ENCODE measurements at regions not wholly inside any gene's neighbourhood (a gene's known extent, or its start where the extent isn't known, plus 50 kb on each side); places are given as distances from the start of the nearest gene placed in this dataset.

DNA sequence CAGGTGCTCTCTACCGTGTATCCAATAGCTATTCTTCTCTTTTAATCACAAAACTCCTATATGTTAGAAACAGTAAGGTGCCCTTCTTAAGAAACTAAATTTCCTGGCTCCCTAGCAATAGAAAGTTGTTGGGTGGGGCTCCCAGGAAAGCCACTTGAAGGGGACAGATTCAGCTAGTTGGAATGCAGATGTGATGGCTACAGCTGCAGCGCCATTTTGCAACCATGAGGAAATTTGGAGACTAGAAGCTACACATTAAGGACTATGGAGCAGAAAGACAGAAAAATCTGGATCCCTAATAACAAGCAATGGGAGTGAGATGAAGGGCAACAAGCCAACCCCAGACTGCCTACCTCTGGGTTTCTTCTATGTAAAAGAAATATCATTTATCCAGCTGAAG is 108.8 kb upstream of the AFDN start:
- no peak overlapping the region for H3K9ac ChIP-seq (ENCODE audit: low read depth, low read length)
- H3K4me1 ChIP-seq (ENCODE audit: control insufficient read depth, insufficient read depth, low read length), result no peaks in the 10 kb centered on the region
- no peak overlapping the region for H3K4me2 ChIP-seq (ENCODE audit: low read length)
- peaks cover 4% of the 10 kb centered on the region for H3K9me3 ChIP-seq (replicated peaks; ENCODE audit: low read length)
- H3K27me3 ChIP-seq (ENCODE audit: control insufficient read depth, insufficient read depth, low read length), result no peaks in the 10 kb centered on the region
- no peaks in the 10 kb centered on the region for H3K36me3 ChIP-seq (ENCODE audit: insufficient read depth, low read length)
- H3K4me3 ChIP-seq (ENCODE audit: low read length), result no peak overlapping the region

DNA sequence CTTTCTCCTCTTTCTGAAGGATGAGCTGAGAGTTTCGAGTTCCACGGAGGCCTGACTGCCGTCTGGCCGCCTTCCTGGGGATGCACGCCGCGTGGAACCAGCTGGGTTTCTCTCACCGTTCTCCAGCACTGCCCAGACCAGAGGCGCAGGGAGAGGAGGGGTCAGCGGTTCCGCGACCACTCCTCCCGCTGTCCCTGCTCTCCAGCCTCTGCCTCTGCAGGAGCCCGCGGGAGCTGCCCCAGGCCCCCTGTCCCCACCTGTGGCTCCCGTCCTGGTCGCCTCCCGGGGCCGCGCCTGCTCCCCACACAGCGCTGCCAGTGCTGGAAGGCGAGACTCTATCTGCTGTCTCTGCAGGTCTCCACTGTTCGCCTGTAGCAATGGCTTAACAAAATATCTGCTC is 106.8 kb upstream of the AFDN start:
- Histone ChIP-seq H3K4me3 (ENCODE audit: low read length) (no peak overlapping the region), H3K9ac (ENCODE audit: low read depth, low read length) (no peak overlapping the region), H3K36me3 (ENCODE audit: insufficient read depth, low read length) (no peaks in the 10 kb centered on the region), H3K4me1 (ENCODE audit: control insufficient read depth, insufficient read depth, low read length) (no peaks in the 10 kb centered on the region), H3K9me3 (replicated peaks; ENCODE audit: low read length) (peaks cover 4% of the 10 kb centered on the region), H3K4me2 (ENCODE audit: low read length) (no peak overlapping the region), H3K27me3 (ENCODE audit: control insufficient read depth, insufficient read depth, low read length) (no peaks in the 10 kb centered on the region)

DNA sequence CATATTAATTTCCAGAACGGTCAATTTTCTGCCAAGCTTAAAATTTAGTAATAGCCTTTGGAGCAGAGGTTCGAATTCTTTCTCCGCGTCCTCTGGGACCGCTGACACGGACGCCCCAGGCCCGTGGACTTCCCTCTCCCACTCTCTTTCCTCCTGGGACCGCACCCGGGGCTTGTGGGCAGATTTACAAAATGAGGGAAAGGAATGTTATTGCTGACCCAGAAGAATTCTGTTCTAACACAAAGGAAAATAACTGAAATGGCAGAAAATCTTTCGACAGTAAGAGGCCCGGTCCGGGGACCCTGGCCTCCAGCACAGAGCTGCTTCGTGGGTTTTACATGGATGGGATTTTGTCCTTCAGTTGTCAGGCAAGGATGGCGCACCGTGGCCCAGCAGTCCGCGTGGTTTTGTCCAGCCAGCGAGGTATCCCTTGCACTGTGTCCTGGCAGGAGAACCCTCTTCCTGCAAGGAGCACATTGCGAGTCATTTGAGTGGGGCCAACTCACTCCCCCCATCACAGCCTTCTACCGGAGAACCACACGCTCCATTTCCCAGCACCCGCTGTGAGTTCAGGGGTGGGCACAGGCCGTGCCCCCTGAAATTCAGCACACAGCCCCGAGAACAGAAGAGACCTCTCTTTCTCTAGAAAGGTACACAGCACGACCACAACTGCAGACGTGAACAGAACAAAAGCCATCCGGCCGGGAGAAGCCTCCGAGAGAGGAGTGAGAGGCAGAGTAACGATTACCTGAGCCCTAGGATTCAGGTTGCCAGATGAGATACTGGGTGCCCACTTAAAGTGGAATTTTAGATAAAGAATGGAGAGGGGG is 106.0 kb upstream of the AFDN start:
- H3K27me3 ChIP-seq (ENCODE audit: control insufficient read depth, insufficient read depth, low read length), result no peaks in the 10 kb centered on the region
- no peaks in the 10 kb centered on the region for H3K36me3 ChIP-seq (ENCODE audit: insufficient read depth, low read length)
- no peak overlapping the region for H3K4me3 ChIP-seq (ENCODE audit: low read length)
- no peak overlapping the region for H3K4me2 ChIP-seq (ENCODE audit: low read length)
- H3K4me1 ChIP-seq (ENCODE audit: control insufficient read depth, insufficient read depth, low read length), result no peaks in the 10 kb centered on the region
- no peak overlapping the region for H3K9ac ChIP-seq (ENCODE audit: low read depth, low read length)
- H3K9me3 ChIP-seq (replicated peaks; ENCODE audit: low read length), result peaks cover 4% of the 10 kb centered on the region

DNA sequence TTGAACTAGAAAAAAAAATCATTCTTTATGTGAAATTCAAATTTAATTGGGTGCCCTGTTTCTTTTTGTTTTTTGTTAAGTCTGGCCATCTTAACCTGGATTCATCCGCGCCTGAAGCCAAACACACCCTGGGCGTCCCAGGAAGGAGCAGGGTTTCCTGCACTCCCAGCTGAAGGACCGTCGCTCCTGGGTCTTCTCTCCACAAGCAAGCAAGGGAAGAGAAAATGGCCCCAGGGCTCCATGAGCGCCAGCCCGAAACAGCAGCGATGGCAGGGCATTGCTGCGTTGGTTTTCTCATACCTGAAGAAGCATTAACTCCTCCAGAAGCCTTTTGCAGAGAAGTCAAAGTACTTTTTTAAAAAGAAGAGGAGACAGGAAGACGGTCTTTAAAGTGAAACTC is 105.4 kb upstream of the AFDN start:
- H3K4me2 ChIP-seq (ENCODE audit: low read length), result no peak overlapping the region
- H3K36me3 ChIP-seq (ENCODE audit: insufficient read depth, low read length), result no peaks in the 10 kb centered on the region
- no peak overlapping the region for H3K9ac ChIP-seq (ENCODE audit: low read depth, low read length)
- no peaks in the 10 kb centered on the region for H3K4me1 ChIP-seq (ENCODE audit: control insufficient read depth, insufficient read depth, low read length)
- no peak overlapping the region for H3K4me3 ChIP-seq (ENCODE audit: low read length)
- H3K9me3 ChIP-seq (replicated peaks; ENCODE audit: low read length), result peaks cover 4% of the 10 kb centered on the region
- no peaks in the 10 kb centered on the region for H3K27me3 ChIP-seq (ENCODE audit: control insufficient read depth, insufficient read depth, low read length)

DNA sequence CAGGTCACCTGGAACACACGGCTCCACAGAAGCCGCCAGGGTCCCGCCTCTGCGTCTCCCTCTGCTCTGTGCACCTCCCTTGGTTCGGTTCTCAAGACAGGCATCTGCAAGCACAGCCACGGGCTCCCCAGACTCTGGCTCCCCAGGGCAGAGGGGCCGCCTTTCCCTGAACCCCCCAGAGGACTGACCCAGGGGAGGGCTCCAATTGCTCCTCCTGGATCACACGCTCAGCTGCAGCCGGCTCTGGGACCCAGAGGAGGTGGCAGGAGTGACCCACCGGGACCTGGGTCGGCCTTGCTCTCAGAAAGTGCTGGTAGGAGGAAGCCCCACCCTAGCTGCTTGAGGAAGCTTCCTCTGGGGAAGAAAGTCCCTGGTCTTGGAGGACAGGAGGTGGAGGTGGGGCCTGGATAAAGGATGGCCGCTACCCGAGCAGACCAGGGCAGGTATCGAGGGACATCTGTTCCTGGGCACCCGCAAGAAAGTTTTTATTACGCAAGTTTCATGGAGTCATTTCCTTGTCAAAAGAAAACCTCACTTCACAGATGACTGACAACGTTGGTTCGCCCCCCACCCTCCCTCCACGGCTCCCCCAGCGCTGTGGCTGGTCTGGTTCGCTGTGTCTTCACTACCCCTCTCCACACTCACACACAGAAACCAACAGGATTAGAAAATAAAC is 103.9 kb upstream of the AFDN start:
- H3K4me1 ChIP-seq (ENCODE audit: control insufficient read depth, insufficient read depth, low read length), result no peaks in the 10 kb centered on the region
- no peaks in the 10 kb centered on the region for H3K27me3 ChIP-seq (ENCODE audit: control insufficient read depth, insufficient read depth, low read length)
- no peak overlapping the region for H3K4me3 ChIP-seq (ENCODE audit: low read length)
- no peak overlapping the region for H3K4me2 ChIP-seq (ENCODE audit: low read length)
- no peaks in the 10 kb centered on the region for H3K36me3 ChIP-seq (ENCODE audit: insufficient read depth, low read length)
- no peak overlapping the region for H3K9ac ChIP-seq (ENCODE audit: low read depth, low read length)
- H3K9me3 ChIP-seq (replicated peaks; ENCODE audit: low read length), result peaks cover 4% of the 10 kb centered on the region

DNA sequence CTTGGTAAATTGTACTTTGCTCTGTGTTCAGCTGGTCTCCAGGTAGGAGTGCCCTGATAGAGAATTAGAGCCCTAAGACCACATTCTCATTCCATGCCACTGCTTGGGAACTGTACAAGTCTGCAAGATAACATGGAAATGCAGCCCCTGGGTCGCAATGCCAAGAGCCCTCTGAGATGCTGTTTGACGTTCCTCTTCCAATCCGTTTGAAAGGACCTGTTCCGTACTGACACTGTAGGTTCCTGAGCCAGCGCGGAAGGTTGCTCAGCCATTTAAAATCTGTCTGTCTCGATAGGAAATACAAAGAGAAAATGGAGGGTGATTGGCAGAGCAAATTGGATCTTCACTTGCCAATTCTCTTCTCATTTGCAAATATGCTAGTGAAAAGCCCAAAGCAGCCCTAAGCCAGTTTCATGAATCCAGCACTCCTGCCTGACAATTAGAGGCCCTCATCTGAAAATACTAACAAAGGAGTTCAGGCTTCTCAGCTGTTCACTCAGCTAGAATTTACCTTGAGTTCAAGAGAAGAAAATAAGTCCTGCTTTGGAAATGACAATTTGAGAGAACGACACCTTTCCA is 100.6 kb upstream of the AFDN start:
- Histone ChIP-seq H3K36me3 (ENCODE audit: insufficient read depth, low read length) (no peaks in the 10 kb centered on the region), H3K27me3 (ENCODE audit: control insufficient read depth, insufficient read depth, low read length) (no peaks in the 10 kb centered on the region), H3K9ac (ENCODE audit: low read depth, low read length) (no peak overlapping the region), H3K4me3 (ENCODE audit: low read length) (no peak overlapping the region), H3K9me3 (replicated peaks; ENCODE audit: low read length) (peaks cover 6% of the 10 kb centered on the region), H3K4me2 (ENCODE audit: low read length) (no peak overlapping the region), H3K4me1 (ENCODE audit: control insufficient read depth, insufficient read depth, low read length) (no peaks in the 10 kb centered on the region)

DNA sequence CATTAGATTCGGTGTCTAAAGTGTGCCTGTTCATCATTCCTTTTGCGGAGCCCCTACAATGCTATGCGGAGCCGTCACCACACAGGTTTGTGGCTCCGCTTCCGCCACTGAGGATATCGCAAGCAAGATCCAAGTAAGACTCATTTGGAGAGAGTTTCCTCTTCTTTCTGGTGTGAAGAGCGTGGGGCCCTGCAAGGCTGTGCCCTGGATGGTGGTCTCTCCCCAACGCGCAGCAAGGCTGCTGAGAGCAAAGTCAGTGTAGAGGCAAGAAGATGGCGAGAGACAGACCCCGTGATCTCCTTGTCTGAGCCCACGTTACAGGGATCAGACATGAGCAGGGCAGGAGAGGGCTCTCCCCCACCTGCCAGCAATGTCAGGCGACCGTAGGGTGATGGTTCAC is 96.3 kb upstream of the AFDN start:
- Histone ChIP-seq H3K4me1 (ENCODE audit: control insufficient read depth, insufficient read depth, low read length) (no peaks in the 10 kb centered on the region), H3K4me3 (ENCODE audit: low read length) (no peak overlapping the region), H3K27me3 (ENCODE audit: control insufficient read depth, insufficient read depth, low read length) (no peaks in the 10 kb centered on the region), H3K9ac (ENCODE audit: low read depth, low read length) (no peak overlapping the region), H3K4me2 (ENCODE audit: low read length) (no peak overlapping the region), H3K9me3 (replicated peaks; ENCODE audit: low read length) (peaks cover 4% of the 10 kb centered on the region), H3K36me3 (ENCODE audit: insufficient read depth, low read length) (no peaks in the 10 kb centered on the region)

DNA sequence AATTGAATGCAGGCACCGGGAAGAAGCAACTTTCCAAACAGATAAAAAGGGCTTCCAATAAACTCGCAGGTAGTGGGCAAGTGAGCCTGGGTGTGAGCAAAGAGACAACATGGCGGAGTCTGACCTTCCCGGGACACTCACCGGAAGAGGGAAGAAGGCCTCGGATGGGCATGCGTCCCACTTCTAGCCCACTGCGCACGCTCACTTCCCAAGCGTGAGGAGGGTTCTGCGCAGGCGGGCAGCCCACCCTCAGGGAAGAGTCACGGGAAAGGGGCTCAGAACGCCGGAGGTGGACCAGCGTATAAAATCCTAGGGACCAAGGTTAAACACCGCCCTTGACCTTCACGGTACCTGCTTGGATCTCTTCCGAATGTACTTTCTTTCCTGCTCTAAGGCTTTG is 95.5 kb upstream of the AFDN start:
- peaks cover 4% of the 10 kb centered on the region for H3K9me3 ChIP-seq (replicated peaks; ENCODE audit: low read length)

DNA sequence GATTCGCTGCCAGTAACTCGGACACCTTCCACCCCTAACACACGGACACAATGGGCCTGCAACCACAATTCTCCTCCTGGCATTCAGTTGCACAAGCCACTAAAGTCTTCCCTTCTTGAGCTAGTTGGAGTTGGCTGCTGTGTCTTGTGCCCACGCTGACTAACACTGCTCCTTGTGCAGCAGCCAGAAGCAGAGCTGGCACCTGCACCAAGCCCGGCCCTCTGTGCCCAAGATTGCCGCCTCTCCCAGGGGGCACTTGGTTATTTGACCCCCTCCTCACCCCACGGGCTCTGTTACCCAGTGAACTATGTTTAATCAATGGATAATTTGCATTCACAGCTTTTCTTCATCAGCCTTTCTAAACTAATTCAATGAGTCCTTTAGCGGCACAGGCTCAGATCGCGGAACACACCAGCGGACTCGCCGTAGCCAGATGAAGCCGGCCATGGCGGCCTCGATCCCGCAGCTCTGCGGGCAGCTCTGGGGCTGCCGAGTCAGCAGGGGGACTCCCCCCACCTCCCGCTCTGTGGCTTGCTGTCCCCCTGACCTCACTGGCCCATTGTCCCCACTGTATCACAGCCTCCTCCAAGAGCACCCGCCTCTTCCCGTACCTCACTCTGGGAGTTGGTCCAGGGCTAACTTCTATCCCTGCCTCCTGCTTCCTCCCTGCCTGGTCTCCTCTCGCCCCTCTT is 94.8 kb upstream of the AFDN start:
- no peaks in the 10 kb centered on the region for H3K4me1 ChIP-seq (ENCODE audit: control insufficient read depth, insufficient read depth, low read length)
- no peak overlapping the region for H3K4me3 ChIP-seq (ENCODE audit: low read length)
- no peak overlapping the region for H3K9ac ChIP-seq (ENCODE audit: low read depth, low read length)
- no peaks in the 10 kb centered on the region for H3K36me3 ChIP-seq (ENCODE audit: insufficient read depth, low read length)
- H3K9me3 ChIP-seq (replicated peaks; ENCODE audit: low read length), result peaks cover 4% of the 10 kb centered on the region
- H3K27me3 ChIP-seq (ENCODE audit: control insufficient read depth, insufficient read depth, low read length), result no peaks in the 10 kb centered on the region
- H3K4me2 ChIP-seq (ENCODE audit: low read length), result no peak overlapping the region

More for the DNA sequence above, 95.5 kb upstream of the AFDN start:
- Histone ChIP-seq H3K36me3 (ENCODE audit: insufficient read depth, low read length) (no peaks in the 10 kb centered on the region), H3K4me3 (ENCODE audit: low read length) (no peak overlapping the region), H3K4me2 (ENCODE audit: low read length) (no peak overlapping the region), H3K9ac (ENCODE audit: low read depth, low read length) (no peak overlapping the region), H3K27me3 (ENCODE audit: control insufficient read depth, insufficient read depth, low read length) (no peaks in the 10 kb centered on the region), H3K4me1 (ENCODE audit: control insufficient read depth, insufficient read depth, low read length) (no peaks in the 10 kb centered on the region)

DNA sequence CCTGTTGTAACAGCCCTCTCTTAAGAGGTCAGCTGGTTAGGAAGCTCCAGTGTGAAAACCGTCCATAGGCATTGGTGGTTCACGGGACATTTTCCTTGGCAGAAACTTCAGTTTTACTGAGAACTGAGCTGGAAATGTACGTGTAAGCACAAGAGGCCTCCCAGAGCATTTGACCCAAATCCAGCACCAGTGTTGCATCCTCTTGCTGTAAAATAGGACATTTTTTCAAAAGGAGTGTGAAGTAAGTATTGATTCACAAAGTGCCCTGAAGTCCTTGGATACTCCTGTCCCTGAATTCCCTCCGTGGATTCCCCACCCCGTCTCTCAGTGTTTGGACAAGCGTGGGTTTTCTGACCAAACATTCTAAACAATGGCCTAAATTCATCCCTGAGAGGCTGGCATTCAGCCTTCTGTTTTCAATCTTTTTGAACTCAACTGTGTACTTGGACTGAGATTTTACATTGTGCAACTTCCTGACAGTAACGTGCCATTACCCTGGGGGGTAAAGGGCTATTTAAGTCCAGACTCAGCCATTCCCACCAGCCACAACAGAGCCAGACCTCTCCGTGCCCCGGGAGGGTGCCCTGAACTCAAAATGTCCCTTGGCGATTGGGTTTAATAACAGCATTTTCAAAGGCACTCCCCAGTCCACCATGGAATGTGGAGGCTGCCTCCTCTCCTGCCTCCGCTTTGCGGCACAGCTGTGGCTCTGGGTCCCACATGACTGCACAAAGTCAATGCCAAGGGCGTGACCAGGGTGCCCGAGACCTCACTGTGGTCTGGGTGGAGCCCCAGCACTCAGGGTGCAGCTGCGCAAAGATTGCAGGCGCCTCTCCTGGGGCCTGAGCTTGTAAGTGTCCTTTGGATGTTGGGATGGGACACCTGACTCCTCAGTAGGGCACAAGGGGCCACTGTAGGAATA is 92.7 kb upstream of the AFDN start:
- peaks cover 10% of the 10 kb centered on the region for H3K9me3 ChIP-seq (replicated peaks; ENCODE audit: low read length)
- no peak overlapping the region for H3K9ac ChIP-seq (ENCODE audit: low read depth, low read length)
- no peaks in the 10 kb centered on the region for H3K36me3 ChIP-seq (ENCODE audit: insufficient read depth, low read length)
- H3K4me1 ChIP-seq (ENCODE audit: control insufficient read depth, insufficient read depth, low read length), result no peaks in the 10 kb centered on the region
- no peak overlapping the region for H3K4me3 ChIP-seq (ENCODE audit: low read length)
- no peaks in the 10 kb centered on the region for H3K27me3 ChIP-seq (ENCODE audit: control insufficient read depth, insufficient read depth, low read length)
- no peak overlapping the region for H3K4me2 ChIP-seq (ENCODE audit: low read length)
